GM23338 (cell line): ENCODE measurements at regions not wholly inside any gene's neighbourhood (a gene's known extent, or its start where the extent isn't known, plus 50 kb on each side); places are given as distances from the start of the nearest gene placed in this dataset.

Source experiments
- ATAC-seq: fragments of 200-7000 bp; cut with Tn5 transposase; 3 replicates; pipeline ENCODE4 v1.9.1; 2020
- DNase-seq: peaks from one replicate; pipeline ENCODE4 v3.0.0-alpha.2; 2015; ENCODE audit warnings: low spot score
- H2AFZ ChIP-seq: fragments of 200-600 bp; sonication (generic); 2 replicates; pipeline ENCODE4 v1.8.0; 2016; ENCODE audit warnings: antibody characterized with exemption, mild to moderate bottlenecking, moderate library complexity
- H3F3A ChIP-seq: fragments of 200-600 bp; sonication (generic); replicated peaks from 2 replicates; pipeline ENCODE4 v1.8.0; 2017; ENCODE audit warnings: antibody characterized with exemption, mixed run types, low read depth
- H3K27ac ChIP-seq: fragments of 200-600 bp; sonication (generic); 2 replicates; pipeline ENCODE4 v1.6.1; 2016; ENCODE audit warnings: low read depth
- H3K27me3 ChIP-seq: fragments of 200-600 bp; sonication (generic); 2 replicates; pipeline ENCODE4 v1.8.0; 2016; ENCODE audit warnings: mild to moderate bottlenecking, mixed run types, moderate library complexity; ENCODE audit not compliant: insufficient read depth
- H3K36me3 ChIP-seq: fragments of 200-600 bp; sonication (generic); 2 replicates; pipeline ENCODE4 v1.8.0; 2016; ENCODE audit warnings: mild to moderate bottlenecking; ENCODE audit not compliant: insufficient read depth
- H3K4me1 ChIP-seq: fragments of 200-600 bp; sonication (generic); 2 replicates; pipeline ENCODE4 v1.8.0; 2016; ENCODE audit warnings: mild to moderate bottlenecking, moderate library complexity; ENCODE audit not compliant: insufficient read depth
- H3K4me2 ChIP-seq: fragments of 200-600 bp; sonication (generic); 2 replicates; pipeline ENCODE4 v1.7.1; 2017; ENCODE audit warnings: mixed run types
- H3K4me3 ChIP-seq: fragments of 200-600 bp; sonication (generic); 2 replicates; pipeline ENCODE4 v1.6.1; 2016; ENCODE audit warnings: mixed run types
- H3K79me2 ChIP-seq: fragments of 200-600 bp; sonication (generic); replicated peaks from 2 replicates; pipeline ENCODE4 v1.8.0; 2017; ENCODE audit warnings: mild to moderate bottlenecking; ENCODE audit not compliant: insufficient read depth
- H3K9me2 ChIP-seq: fragments of 200-600 bp; sonication (generic); 2 replicates; pipeline ENCODE4 v1.8.0; 2017; ENCODE audit not compliant: insufficient read depth
- H4K20me1 ChIP-seq: fragments of 200-600 bp; sonication (generic); replicated peaks from 2 replicates; pipeline ENCODE4 v1.8.0; 2017; ENCODE audit warnings: mild to moderate bottlenecking; ENCODE audit not compliant: insufficient read depth
- H3K27ac Mint-ChIP-seq: 2 replicates; pipeline ENCODE4 v1.8.0; 2020; ENCODE audit warnings: inconsistent platforms, mild to moderate bottlenecking, moderate library complexity, mixed read lengths
- H3K27me3 Mint-ChIP-seq: 3 replicates; pipeline ENCODE4 v1.8.0; 2022; ENCODE audit warnings: low read depth, mild to moderate bottlenecking, moderate library complexity, mixed read lengths, inconsistent platforms; ENCODE audit not compliant: insufficient read depth, poor library complexity
- H3K36me3 Mint-ChIP-seq: 3 replicates; pipeline ENCODE4 v1.8.0; 2021; ENCODE audit warnings: low read depth, mild to moderate bottlenecking, inconsistent platforms, moderate library complexity, mixed read lengths
- H3K4me1 Mint-ChIP-seq: 3 replicates; pipeline ENCODE4 v1.8.0; 2020; ENCODE audit warnings: mild to moderate bottlenecking, inconsistent platforms, mixed read lengths
- H3K4me3 Mint-ChIP-seq: 3 replicates; pipeline ENCODE4 v1.8.0; 2021; ENCODE audit warnings: moderate library complexity, mild to moderate bottlenecking, inconsistent platforms, mixed read lengths
- H3K9me3 Mint-ChIP-seq: 3 replicates; pipeline ENCODE4 v1.8.0; 2020; ENCODE audit warnings: moderate library complexity, mild to moderate bottlenecking, inconsistent platforms, mixed read lengths
- CREB1 ChIP-seq: fragments of 250-450 bp; sonication (Bioruptor Pico); IDR thresholded peaks from 2 replicates; pipeline ENCODE4 v1.5.0; 2020; ENCODE audit warnings: low read depth, mild to moderate bottlenecking, moderate library complexity
- CTCF ChIP-seq, 2 experiments: fragments of 200-600 bp in 1 of 2; sonication (generic) in 1 of 2; conservative IDR thresholded peaks; 2 replicates each; pipeline versions ENCODE4 v1.5.1 to v1.6.1; 2016 to 2017; ENCODE audit warnings: antibody characterized with exemption in 2 of 2, low read depth in 2 of 2, mild to moderate bottlenecking in 2 of 2, moderate library complexity in 1 of 2
- ETS1 ChIP-seq: IDR thresholded peaks from 2 replicates; pipeline ENCODE4 v1.6.1; 2016; ENCODE audit warnings: antibody characterized with exemption
- EZH2 ChIP-seq: fragments of 200-600 bp; sonication (generic); IDR thresholded peaks from one replicate; pipeline ENCODE4 v1.8.0; 2017; ENCODE audit warnings: antibody characterized with exemption, mild to moderate bottlenecking, low read depth; ENCODE audit not compliant: unreplicated experiment
- EZH2phosphoT487 ChIP-seq: fragments of 200-600 bp; sonication (generic); IDR thresholded peaks from one replicate; pipeline ENCODE4 v1.8.1; 2018; ENCODE audit warnings: antibody characterized with exemption; ENCODE audit not compliant: unreplicated experiment
- JUNB ChIP-seq: IDR thresholded peaks from one replicate; pipeline ENCODE4 v1.6.1; 2016; ENCODE audit warnings: antibody characterized with exemption; ENCODE audit not compliant: unreplicated experiment
- NANOG ChIP-seq: IDR thresholded peaks from 2 replicates; pipeline ENCODE4 v1.6.1; 2016; ENCODE audit warnings: antibody characterized with exemption, borderline replicate concordance
- POLR2AphosphoS5 ChIP-seq: IDR thresholded peaks from 2 replicates; pipeline ENCODE4 v1.6.1; 2016; ENCODE audit warnings: antibody characterized with exemption, low read depth
- REST ChIP-seq: IDR thresholded peaks from one replicate; pipeline ENCODE4 v1.6.1; 2018; ENCODE audit warnings: antibody characterized with exemption; ENCODE audit not compliant: unreplicated experiment
- STAT1 ChIP-seq: IDR thresholded peaks from one replicate; pipeline ENCODE4 v1.6.1; 2016; ENCODE audit warnings: antibody characterized with exemption; ENCODE audit not compliant: unreplicated experiment
- ZNF114 ChIP-seq: fragments of 250-450 bp; sonication (Bioruptor Pico); IDR thresholded peaks from 2 replicates; pipeline ENCODE4 v1.5.0; 2020; ENCODE audit warnings: mild to moderate bottlenecking, moderate library complexity
- ZNF331 ChIP-seq: fragments of 250-450 bp; sonication (Bioruptor Pico); IDR thresholded peaks from 2 replicates; pipeline ENCODE4 v1.5.0; 2020; ENCODE audit warnings: low read depth, mild to moderate bottlenecking, moderate library complexity
- ZNF462 ChIP-seq: fragments of 250-450 bp; sonication (Bioruptor Pico); IDR thresholded peaks from 2 replicates; pipeline ENCODE4 v1.5.0; 2020; ENCODE audit warnings: mild to moderate bottlenecking, moderate library complexity

- no peak for ATAC-seq
These were observed 1012.5 kb upstream of the LCORL start for GRCh38 chr4:19033816-19034733.

More at GRCh38 chr4:19033816-19034733, 1012.5 kb upstream of the LCORL start:
- Histone ChIP-seq H3F3A (no peaks in the 10 kb centered on the region), H3K9me2 (no peaks in the 10 kb centered on the region), H4K20me1 (no peaks in the 10 kb centered on the region), H3K27me3 (no peaks in the 10 kb centered on the region), H3K4me2 (no peak overlapping the region), H3K4me1 (peaks cover 6% of the 10 kb centered on the region; the same call in 1 of the 2 replicates), H2AFZ (no peak overlapping the region), H3K4me3 (no peak overlapping the region), H3K79me2 (no peaks in the 10 kb centered on the region), H3K27ac (no peak overlapping the region), H3K36me3 (no peaks in the 10 kb centered on the region)
- Mint-ChIP-seq H3K36me3 (peaks cover 16% of the 10 kb centered on the region; the same call in 2 of the 3 replicates), H3K27ac (no peak overlapping the region), H3K4me3 (no peak overlapping the region), H3K9me3 (no peaks in the 10 kb centered on the region; the same call in 2 of the 3 replicates), H3K4me1 (peaks cover 19% of the 10 kb centered on the region), H3K27me3 (no peaks in the 10 kb centered on the region)
- TF ChIP-seq ETS1 (no peak), ZNF331 (CRISPR knock-in tag) (no peak), EZH2phosphoT487 (no peak), CREB1 (no peak), ZNF462 (CRISPR knock-in tag) (no peak), POLR2AphosphoS5 (no peak), CTCF (conservative IDR thresholded peaks at IDR 0.05; ENCODE audit: low read depth in 2 of 2) (no peak), NANOG (no peak), REST (no peak), ZNF114 (no peak), STAT1 (no peak), EZH2 (no peak), JUNB (no peak)
- DNase-seq: no peak
